GM12892 (cell line): ENCODE measurements at regions not wholly inside any gene's neighbourhood (a gene's known extent, or its start where the extent isn't known, plus 50 kb on each side); places are given as distances from the start of the nearest gene placed in this dataset.

Source experiments
- POLR2A ChIP-seq: IDR thresholded peaks from 2 replicates; pipeline ENCODE4 v1.6.1; 2011; ENCODE audit warnings: low read depth, low read length, control low read depth
- POLR2AphosphoS5 ChIP-seq: IDR thresholded peaks from 2 replicates; pipeline ENCODE4 v1.6.1; 2011; ENCODE audit warnings: low read depth, low read length, control low read depth
- TAF1 ChIP-seq: IDR thresholded peaks from 2 replicates; pipeline ENCODE4 v1.6.1; 2011; ENCODE audit warnings: low read depth, mild to moderate bottlenecking, control low read depth, low read length, borderline replicate concordance

- TF ChIP-seq POLR2A = no peak
- TF ChIP-seq TAF1 = no peak
- no peak for TF ChIP-seq POLR2AphosphoS5
These were observed 284.5 kb downstream of the KCNRG start for GRCh38 chr13:50299546-50300249.
